ENCODE measurements at regions not wholly inside any gene's neighbourhood (a gene's known extent, or its start where the extent isn't known, plus 50 kb on each side); places are given as distances from the start of the nearest gene placed in this dataset.

- TF ChIP-seq, protein P1, sequence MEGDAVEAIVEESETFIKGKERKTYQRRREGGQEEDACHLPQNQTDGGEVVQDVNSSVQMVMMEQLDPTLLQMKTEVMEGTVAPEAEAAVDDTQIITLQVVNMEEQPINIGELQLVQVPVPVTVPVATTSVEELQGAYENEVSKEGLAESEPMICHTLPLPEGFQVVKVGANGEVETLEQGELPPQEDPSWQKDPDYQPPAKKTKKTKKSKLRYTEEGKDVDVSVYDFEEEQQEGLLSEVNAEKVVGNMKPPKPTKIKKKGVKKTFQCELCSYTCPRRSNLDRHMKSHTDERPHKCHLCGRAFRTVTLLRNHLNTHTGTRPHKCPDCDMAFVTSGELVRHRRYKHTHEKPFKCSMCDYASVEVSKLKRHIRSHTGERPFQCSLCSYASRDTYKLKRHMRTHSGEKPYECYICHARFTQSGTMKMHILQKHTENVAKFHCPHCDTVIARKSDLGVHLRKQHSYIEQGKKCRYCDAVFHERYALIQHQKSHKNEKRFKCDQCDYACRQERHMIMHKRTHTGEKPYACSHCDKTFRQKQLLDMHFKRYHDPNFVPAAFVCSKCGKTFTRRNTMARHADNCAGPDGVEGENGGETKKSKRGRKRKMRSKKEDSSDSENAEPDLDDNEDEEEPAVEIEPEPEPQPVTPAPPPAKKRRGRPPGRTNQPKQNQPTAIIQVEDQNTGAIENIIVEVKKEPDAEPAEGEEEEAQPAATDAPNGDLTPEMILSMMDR (IDR thresholded peaks at IDR 0.05; ENCODE audit: low read depth, low read length, poor library complexity, severe bottlenecking) = no peak
- TF ChIP-seq EZH2phosphoT487 (IDR thresholded peaks at IDR 0.05; ENCODE audit: borderline replicate concordance, low read length) = no peak
Measured at GRCh38 chr1:14303011-14303410, 295.5 kb upstream of the KAZN start.

Data from DOHH2 (cell line).